ENCODE measurements at regions not wholly inside any gene's neighbourhood (a gene's known extent, or its start where the extent isn't known, plus 50 kb on each side); places are given as distances from the start of the nearest gene placed in this dataset.

- ATAC-seq (no peak), DNase-seq (ENCODE audit: low spot score) (no peak)
- Mint-ChIP-seq H3K27ac (no peak overlapping the region), H3K36me3 (ENCODE audit: low read depth) (no peaks in the 10 kb centered on the region), H3K4me1 (peaks cover 2% of the 10 kb centered on the region; the same call in 1 of the 3 replicates), H3K4me3 (no peak overlapping the region), H3K9me3 (peaks cover 3% of the 10 kb centered on the region; the same call in 2 of the 3 replicates), H3K27me3 (ENCODE audit: insufficient read depth, low read depth, poor library complexity) (peaks cover 3% of the 10 kb centered on the region)
- TF ChIP-seq CTCF (conservative IDR thresholded peaks at IDR 0.05; ENCODE audit: low read depth in 2 of 2) (no peak), ZNF331 (CRISPR knock-in tag; IDR thresholded peaks at IDR 0.05; ENCODE audit: low read depth) (no peak), ZNF462 (CRISPR knock-in tag; IDR thresholded peaks at IDR 0.05) (no peak), REST (IDR thresholded peaks at IDR 0.05; ENCODE audit: unreplicated experiment) (no peak), EZH2phosphoT487 (IDR thresholded peaks at IDR 0.05; ENCODE audit: unreplicated experiment) (no peak), NANOG (IDR thresholded peaks at IDR 0.05; ENCODE audit: borderline replicate concordance) (no peak), STAT1 (IDR thresholded peaks at IDR 0.05; ENCODE audit: unreplicated experiment) (no peak), EZH2 (IDR thresholded peaks at IDR 0.05; ENCODE audit: low read depth, unreplicated experiment) (no peak), POLR2AphosphoS5 (IDR thresholded peaks at IDR 0.05; ENCODE audit: low read depth) (no peak), ETS1 (IDR thresholded peaks at IDR 0.05) (no peak), JUNB (IDR thresholded peaks at IDR 0.05; ENCODE audit: unreplicated experiment) (no peak), ZNF114 (CRISPR knock-in tag; IDR thresholded peaks at IDR 0.05) (no peak), CREB1 (CRISPR knock-in tag; IDR thresholded peaks at IDR 0.05; ENCODE audit: low read depth) (no peak)
- Histone ChIP-seq H3K27me3 (ENCODE audit: insufficient read depth) (no peaks in the 10 kb centered on the region), H4K20me1 (replicated peaks; ENCODE audit: insufficient read depth) (no peaks in the 10 kb centered on the region), H3K36me3 (ENCODE audit: insufficient read depth) (no peaks in the 10 kb centered on the region), H3K27ac (ENCODE audit: low read depth) (no peak overlapping the region), H3K4me2 (no peak overlapping the region), H2AFZ (no peak overlapping the region), H3F3A (replicated peaks; ENCODE audit: low read depth) (no peaks in the 10 kb centered on the region), H3K9me2 (ENCODE audit: insufficient read depth) (peaks cover 4% of the 10 kb centered on the region; the same call in 1 of the 2 replicates), H3K4me3 (no peak overlapping the region), H3K79me2 (replicated peaks; ENCODE audit: insufficient read depth) (no peaks in the 10 kb centered on the region), H3K4me1 (ENCODE audit: insufficient read depth) (no peaks in the 10 kb centered on the region)
These were observed 180.7 kb upstream of the PRSS1 start for GRCh38 chr7:142568435-142569097.

Data from GM23338 (cell line).